H9 (cell line): ENCODE measurements at regions not wholly inside any gene's neighbourhood (a gene's known extent, or its start where the extent isn't known, plus 50 kb on each side); places are given as distances from the start of the nearest gene placed in this dataset.

Experiments used
- DNase-seq: peaks from one replicate; pipeline ENCODE4 v3.0.0-alpha.2; 2017
- H2AFZ ChIP-seq: one replicate; pipeline ENCODE4 v1.6.1; 2013; ENCODE audit warnings: mild to moderate bottlenecking, low read length, control low read depth, moderate library complexity
- H2AK5ac ChIP-seq: 2 replicates; pipeline ENCODE4 v1.6.1; 2013; ENCODE audit warnings: low read length, control low read depth, mixed read lengths; ENCODE audit not compliant: insufficient read length
- H2BK120ac ChIP-seq: one replicate; pipeline ENCODE4 v1.6.1; 2013; ENCODE audit warnings: low read depth, mild to moderate bottlenecking, low read length, control low read depth, inconsistent platforms; ENCODE audit not compliant: poor library complexity, severe bottlenecking
- H2BK12ac ChIP-seq: 2 replicates; pipeline ENCODE4 v1.6.1; 2013; ENCODE audit warnings: low read length, control low read depth, mixed read lengths, low read depth; ENCODE audit not compliant: insufficient read length
- H2BK15ac ChIP-seq: 2 replicates; pipeline ENCODE4 v1.6.1; 2013; ENCODE audit warnings: low read depth, low read length, control low read depth
- H2BK20ac ChIP-seq: one replicate; pipeline ENCODE4 v1.6.1; 2013; ENCODE audit warnings: low read depth, mild to moderate bottlenecking, low read length, control low read depth, inconsistent platforms; ENCODE audit not compliant: poor library complexity, severe bottlenecking
- H2BK5ac ChIP-seq: 2 replicates; pipeline ENCODE4 v1.6.1; 2013; ENCODE audit warnings: low read length, control low read depth, mixed read lengths; ENCODE audit not compliant: insufficient read length
- H3K14ac ChIP-seq: 2 replicates; pipeline ENCODE4 v1.6.1; 2013; ENCODE audit warnings: low read length, control low read depth; ENCODE audit not compliant: insufficient read depth
- H3K18ac ChIP-seq: 2 replicates; pipeline ENCODE4 v1.6.1; 2013; ENCODE audit warnings: low read depth, mild to moderate bottlenecking, mixed read lengths, low read length, control low read depth; ENCODE audit not compliant: insufficient read length
- H3K23ac ChIP-seq: 2 replicates; pipeline ENCODE4 v1.6.1; 2013; ENCODE audit warnings: low read length, control low read depth, mixed read lengths, low read depth; ENCODE audit not compliant: insufficient read length
- H3K23me2 ChIP-seq: 2 replicates; pipeline ENCODE4 v1.6.1; 2013; ENCODE audit warnings: low read depth, mild to moderate bottlenecking, mixed read lengths, low read length, control low read depth; ENCODE audit not compliant: insufficient read length, poor library complexity, severe bottlenecking
- H3K27ac ChIP-seq: 2 replicates; pipeline ENCODE4 v1.5.1; 2013; ENCODE audit warnings: low read length, control low read depth, mixed read lengths, low read depth; ENCODE audit not compliant: insufficient read length
- H3K27me3 ChIP-seq: 2 replicates; pipeline ENCODE4 v1.6.1; 2013; ENCODE audit warnings: low read length, control low read depth, inconsistent platforms; ENCODE audit not compliant: insufficient read depth
- H3K4ac ChIP-seq: 2 replicates; pipeline ENCODE4 v1.6.1; 2013; ENCODE audit warnings: low read depth, mild to moderate bottlenecking, control low read depth, inconsistent platforms, low read length, moderate library complexity
- H3K4me1 ChIP-seq: 2 replicates; pipeline ENCODE4 v1.6.1; 2013; ENCODE audit warnings: low read length, control low read depth, inconsistent platforms; ENCODE audit not compliant: insufficient read depth
- H3K4me2 ChIP-seq: 2 replicates; pipeline ENCODE4 v1.6.1; 2013; ENCODE audit warnings: low read length, control low read depth, mixed read lengths; ENCODE audit not compliant: insufficient read length, insufficient read depth
- H3K56ac ChIP-seq: 2 replicates; pipeline ENCODE4 v1.6.1; 2013; ENCODE audit warnings: low read depth, mild to moderate bottlenecking, mixed read lengths, low read length, control low read depth; ENCODE audit not compliant: insufficient read length
- H3K79me1 ChIP-seq: 2 replicates; pipeline ENCODE4 v1.6.1; 2013; ENCODE audit warnings: low read depth, mild to moderate bottlenecking, moderate library complexity, low read length, control low read depth, inconsistent platforms; ENCODE audit not compliant: insufficient read depth, poor library complexity, severe bottlenecking
- H3K79me2 ChIP-seq: 2 replicates; pipeline ENCODE4 v1.6.1; 2013; ENCODE audit warnings: low read length, control low read depth, inconsistent platforms; ENCODE audit not compliant: insufficient read depth
- H3K9ac ChIP-seq: 2 replicates; pipeline ENCODE4 v1.6.1; 2013; ENCODE audit warnings: low read length, control low read depth, mixed read lengths; ENCODE audit not compliant: insufficient read length; ENCODE audit errors: extremely low read depth
- H3K9me3 ChIP-seq: one replicate; pipeline ENCODE4 v1.6.1; 2013; ENCODE audit warnings: low read depth, low read length, inconsistent platforms; ENCODE audit not compliant: control insufficient read depth
- H3T11ph ChIP-seq: one replicate; pipeline ENCODE4 v1.6.1; 2013; ENCODE audit warnings: mild to moderate bottlenecking, low read length, control low read depth, inconsistent platforms
- H4K20me1 ChIP-seq: one replicate; pipeline ENCODE4 v1.6.1; 2013; ENCODE audit not compliant: control insufficient read depth, insufficient read length, insufficient read depth
- H4K5ac ChIP-seq: 2 replicates; pipeline ENCODE4 v1.6.1; 2013; ENCODE audit warnings: low read depth, mild to moderate bottlenecking, mixed read lengths, low read length, control low read depth; ENCODE audit not compliant: insufficient read length
- H4K8ac ChIP-seq: replicated peaks from 2 replicates; pipeline ENCODE4 v1.6.1; 2013; ENCODE audit warnings: low read length, control low read depth, mixed read lengths, low read depth; ENCODE audit not compliant: insufficient read length
- H4K91ac ChIP-seq: 2 replicates; pipeline ENCODE4 v1.6.1; 2013; ENCODE audit warnings: low read depth, mild to moderate bottlenecking, moderate library complexity, mixed read lengths, low read length, control low read depth; ENCODE audit not compliant: insufficient read length
- H3K27ac Mint-ChIP-seq, 3 experiments: 2 replicates in 2 of 3; 3 replicates in 1 of 3; pipeline ENCODE4 v1.8.0; 2020 to 2021; ENCODE audit warnings: mixed read lengths in 3 of 3, mild to moderate bottlenecking in 1 of 3, moderate library complexity in 1 of 3
- H3K27me3 Mint-ChIP-seq: 2 replicates; pipeline ENCODE4 v1.8.0; 2021; ENCODE audit warnings: low read depth, mild to moderate bottlenecking, moderate library complexity, mixed read lengths
- H3K36me3 Mint-ChIP-seq, 3 experiments: 2 replicates in 2 of 3; 3 replicates in 1 of 3; pipeline ENCODE4 v1.8.0; 2020 to 2021; ENCODE audit warnings: low read depth in 3 of 3, mixed read lengths in 3 of 3; ENCODE audit not compliant: insufficient read depth in 1 of 3
- H3K4me1 Mint-ChIP-seq, 2 experiments: 2 replicates each; pipeline ENCODE4 v1.8.0; 2020; ENCODE audit warnings: mixed read lengths in 2 of 2
- H3K4me3 Mint-ChIP-seq, 2 experiments: 2 replicates in 1 of 2; 3 replicates in 1 of 2; pipeline ENCODE4 v1.8.0; 2020 to 2021; ENCODE audit warnings: mild to moderate bottlenecking in 2 of 2, mixed read lengths in 2 of 2, moderate library complexity in 1 of 2
- H3K9me3 Mint-ChIP-seq, 2 experiments: 2 replicates in 1 of 2; 3 replicates in 1 of 2; pipeline ENCODE4 v1.8.0; 2020; ENCODE audit warnings: mild to moderate bottlenecking in 2 of 2, mixed read lengths in 2 of 2, moderate library complexity in 1 of 2
- CTCF ChIP-seq: fragments of 200-600 bp; sonication (generic); conservative IDR thresholded peaks from 3 replicates; pipeline ENCODE4 v1.8.0; 2021; ENCODE audit warnings: antibody characterized with exemption, mild to moderate bottlenecking
- WGBS: extraction: QIAGEN DNeasy Blood & Tissue Kit; methylation state at CpG from one replicate; pipeline ENCODE4 v1.1.7; 2013; ENCODE audit warnings: missing lambda C conversion rate, low lambda C conversion rate, mixed read lengths; ENCODE audit not compliant: insufficient read length; ENCODE audit errors: extremely low coverage; 5-methylcytosine and 5-hydroxymethylcytosine counted together

GRCh38 chr10:10942441-10942840 is 75.2 kb upstream of the CELF2 start:
- Histone ChIP-seq H3K9me3 (peaks cover 20% of the 10 kb centered on the region), H2AFZ (no peak overlapping the region), H4K20me1 (no peaks in the 10 kb centered on the region), H3K79me1 (no peaks in the 10 kb centered on the region), H3K18ac (no peak overlapping the region), H3K79me2 (no peaks in the 10 kb centered on the region), H3K4me1 (no peaks in the 10 kb centered on the region), H3K56ac (no peak overlapping the region), H2AK5ac (no peak overlapping the region), H2BK15ac (no peak overlapping the region), H4K5ac (no peak overlapping the region), H3K27ac (no peak overlapping the region), H3K4ac (no peak overlapping the region), H3K9ac (no peak overlapping the region), H3K23me2 (no peaks in the 10 kb centered on the region), H4K8ac (no peak overlapping the region), H2BK5ac (no peak overlapping the region), H3T11ph (no peak overlapping the region), H3K4me2 (no peak overlapping the region), H3K23ac (no peak overlapping the region), H2BK120ac (no peak overlapping the region), H3K14ac (no peak overlapping the region), H2BK12ac (no peak overlapping the region), H4K91ac (no peak overlapping the region), H2BK20ac (no peak overlapping the region), H3K27me3 (no peaks in the 10 kb centered on the region)
- Mint-ChIP-seq H3K9me3 (peaks cover 32 to 33% of the 10 kb centered on the region in 2 experiments), H3K36me3 (peaks cover 13 to 26% (median 20%) of the 10 kb centered on the region in 3 experiments), H3K4me3 (no peak overlapping the region), H3K4me1 (peaks cover 0 to 4% of the 10 kb centered on the region in 2 experiments; a peak in 2 of 4 replicates), H3K27ac (no peak overlapping the region), H3K27me3 (no peaks in the 10 kb centered on the region; the same call in 1 of the 2 replicates)
- no peak for TF ChIP-seq CTCF
- DNase-seq: no peak
- WGBS: no CpG with 5 or more reads among the region's 1 CpG
